Pancreas (tissue), 10 donors: ENCODE measurements at regions not wholly inside any gene's neighbourhood (a gene's known extent, or its start where the extent isn't known, plus 50 kb on each side); places are given as distances from the start of the nearest gene placed in this dataset.

Source experiments
- ATAC-seq, 4 donors: fragments of 200-7000 bp; cut with Tn5 transposase; one replicate each; pipeline versions ENCODE4 v1.8.0 to v1.9.1; 2020; ENCODE audit warnings: mild to moderate bottlenecking in 4 of 4, moderate library complexity in 4 of 4
- DNase-seq, 6 donors: peaks; one replicate each; pipeline ENCODE4 v3.0.0-alpha.2; 2020
- FAIRE-seq: peaks from 2 replicates; lab custom pipeline; 2012; peaks lifted over from hg19 to GRCh38; lab: Jason Lieb, UNC
- H3K27ac ChIP-seq, 4 donors: fragments of 200-600 bp; sonication (generic); 1 replicate in 3 of 4; 2 replicates in 1 of 4; pipeline versions ENCODE4 v1.5.0 to v1.8.0; 2020
- H3K27me3 ChIP-seq, 4 donors: fragments of 200-600 bp; one replicate each; pipeline ENCODE4 v1.8.0; 2021
- H3K36me3 ChIP-seq, 3 donors: fragments of 200-600 bp; sonication (generic) in 1 of 3; one replicate each; pipeline versions ENCODE4 v1.5.0 to v1.8.0; 2020 to 2021
- H3K4me1 ChIP-seq, 3 donors: fragments of 200-600 bp; one replicate each; pipeline ENCODE4 v1.8.0; 2021
- H3K4me3 ChIP-seq, 4 donors: fragments of 200-600 bp; sonication (generic) in 2 of 4; one replicate each; pipeline versions ENCODE4 v1.5.0 to v1.8.0; 2020 to 2021
- H3K9me3 ChIP-seq, 4 donors: fragments of 200-600 bp; one replicate each; pipeline ENCODE4 v1.8.0; 2021
- CTCF ChIP-seq, 4 donors: fragments of 200-600 bp; sonication (generic) in 3 of 4; IDR thresholded peaks; one replicate each; pipeline versions ENCODE4 v1.5.0 to v1.8.0; 2021; ENCODE audit warnings: antibody characterized with exemption in 4 of 4
- WGBS, 2 donors: extraction: QIAGEN DNeasy Blood & Tissue Kit; methylation state at CpG; one replicate each; pipeline ENCODE4 v1.1.7; 2013; 5-methylcytosine and 5-hydroxymethylcytosine counted together
- intact Hi-C, 3 donors: fragments of 100-400 bp; cut with DNase I; formaldehyde crosslinking; loops; one replicate each; pipeline versions ENCODE4 v1.11.1 to v1.14.2; 2022
- donor health status: healthy with polysubstance abuse.
- donor health status: DM: no; HTN: no; CAD: no; lungs with moderate emphysema.
- donor health status: DM: no; HTN: no; CAD: no.
- donor health status: control.
- donor health status: control.
- donor health status: Bipolar disorder and iron deficiency.
- donor health status: DM: yes; HTN: yes; CAD: no.
- donor health status: DM: no; HTN: no; CAD: no.
- donor health status: DM: no; HTN: no; CAD: no.
- donor health status: DM: yes; HTN: yes; CAD: no.

GRCh38 chr2:58460670-58461069, 219.5 kb upstream of the FANCL start:
- no peak for TF ChIP-seq CTCF (IDR thresholded peaks at IDR 0.05)
- FAIRE-seq (no peak), DNase-seq (no peak), ATAC-seq (no peak)
- no peaks in the 10 kb centered on the region for H3K36me3 ChIP-seq
- no peaks in the 10 kb centered on the region for H3K27me3 ChIP-seq
- WGBS, 2 donors = 92 to 94% methylated on average over 22 of the region's 22 CpGs
- no peak overlapping the region for H3K4me3 ChIP-seq
- intact Hi-C loops = no loop called here
- no peaks in the 10 kb centered on the region for H3K9me3 ChIP-seq
- no peaks in the 10 kb centered on the region for H3K4me1 ChIP-seq
- H3K27ac ChIP-seq = no peak overlapping the region

GRCh38 chr2:58449286-58450010, 208.3 kb upstream of the FANCL start:
- FAIRE-seq = no peak
- TF ChIP-seq CTCF (IDR thresholded peaks at IDR 0.05) = no peak
- no peak overlapping the region for H3K4me3 ChIP-seq
- H3K9me3 ChIP-seq = no peaks in the 10 kb centered on the region
- no peak for DNase-seq
- no peaks in the 10 kb centered on the region for H3K36me3 ChIP-seq
- no peaks in the 10 kb centered on the region for H3K27me3 ChIP-seq
- intact Hi-C loops = loop anchor here in 1 of 3 donors (10.0 kb wide), 1 partner anchor 685 kb away; no protein-coding TSS in a partner anchor
- ATAC-seq = no peak
- 73 to 86% methylated on average over 3 of the region's 3 CpGs for WGBS, 2 donors
- no peak overlapping the region for H3K27ac ChIP-seq
- H3K4me1 ChIP-seq = peaks cover 0 to 8% (median 0%) of the 10 kb centered on the region in 3 donors

DNA sequence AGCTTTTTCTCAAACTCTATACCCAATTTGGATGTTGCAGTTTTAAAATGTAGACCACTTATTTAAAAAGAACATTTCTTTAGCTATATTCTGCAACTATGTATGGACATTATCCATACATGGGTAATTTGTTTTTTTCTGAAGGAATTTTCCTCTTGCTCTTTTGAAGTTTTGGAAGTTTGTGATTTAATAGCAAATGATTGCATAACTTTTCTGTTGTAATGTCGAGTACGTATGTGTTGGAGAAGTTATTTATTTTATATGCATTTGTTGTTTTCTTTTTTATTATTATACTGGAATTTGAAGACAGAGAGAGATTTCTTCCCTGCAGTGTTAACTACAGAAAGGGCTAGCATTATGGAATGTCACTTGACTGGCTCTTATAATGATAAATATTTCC, 207.7 kb upstream of the FANCL start:
- intact Hi-C loops = loop anchor here in 1 of 3 donors (10.0 kb wide), 1 partner anchor 684 kb away; no protein-coding TSS in a partner anchor

GRCh38 chr2:58448065-58448507, 207.0 kb upstream of the FANCL start:
- no peak for FAIRE-seq
- H3K4me3 ChIP-seq = no peak overlapping the region
- ATAC-seq = peak; percentile 46 to 92 (median 84)
- no peaks in the 10 kb centered on the region for H3K27me3 ChIP-seq
- no peak overlapping the region for H3K27ac ChIP-seq
- TF ChIP-seq CTCF (IDR thresholded peaks at IDR 0.05) = peak in 1 of 4 donors; percentile 14
- intact Hi-C loops = loop anchor here in 1 of 3 donors (10.0 kb wide), 1 partner anchor 683 kb away; no protein-coding TSS in a partner anchor
- peak in 3 of 6 donors; percentile 39 to 56 (median 42) for DNase-seq
- WGBS, 2 donors = 33 to 42% methylated on average over 6 of the region's 6 CpGs
- H3K9me3 ChIP-seq = no peaks in the 10 kb centered on the region
- H3K36me3 ChIP-seq = no peaks in the 10 kb centered on the region
- H3K4me1 ChIP-seq = peaks cover 0 to 8% (median 0%) of the 10 kb centered on the region in 3 donors

More for the DNA sequence above, 207.7 kb upstream of the FANCL start:
- H3K9me3 ChIP-seq = no peaks in the 10 kb centered on the region
- no peak for TF ChIP-seq CTCF (IDR thresholded peaks at IDR 0.05)
- no peak overlapping the region for H3K27ac ChIP-seq
- ATAC-seq (no peak), FAIRE-seq (no peak), DNase-seq (no peak)
- H3K27me3 ChIP-seq = no peaks in the 10 kb centered on the region
- H3K4me3 ChIP-seq = no peak overlapping the region
- H3K36me3 ChIP-seq = no peaks in the 10 kb centered on the region
- 73 to 81% methylated on average over 2 of the region's 2 CpGs for whole genome bisulfite sequencing, 2 donors
- peaks cover 0 to 8% (median 0%) of the 10 kb centered on the region in 3 donors for H3K4me1 ChIP-seq

DNA sequence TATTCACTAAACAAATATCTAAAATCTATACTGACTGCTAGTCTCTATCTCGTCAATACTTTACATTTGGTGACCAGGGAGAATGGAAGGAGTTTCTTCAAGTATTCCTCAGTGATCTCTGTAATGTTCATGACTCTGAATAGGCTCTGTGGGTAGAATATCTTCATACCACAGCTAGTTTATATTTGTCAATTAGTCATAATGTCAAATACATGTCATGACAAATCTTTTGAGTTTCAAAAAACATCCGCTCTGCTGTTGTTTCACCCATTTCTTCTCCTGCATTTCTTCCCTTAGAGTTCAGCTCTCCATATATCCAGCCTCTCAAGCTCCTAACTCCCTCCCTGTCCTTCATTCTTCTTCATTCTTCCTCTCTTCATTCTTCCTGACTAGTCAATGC, 206.5 kb upstream of the FANCL start:
- no peak overlapping the region for H3K4me3 ChIP-seq
- no peak overlapping the region for H3K27ac ChIP-seq
- intact Hi-C loops = loop anchor here in 1 of 3 donors (10.0 kb wide), 1 partner anchor 683 kb away; no protein-coding TSS in a partner anchor
- H3K9me3 ChIP-seq = no peaks in the 10 kb centered on the region
- H3K4me1 ChIP-seq = peaks cover 0 to 8% (median 0%) of the 10 kb centered on the region in 3 donors
- DNase-seq (no peak), FAIRE-seq (no peak), ATAC-seq (no peak)
- 85 to 91% methylated on average over 2 of the region's 2 CpGs for WGBS, 2 donors
- H3K36me3 ChIP-seq = no peaks in the 10 kb centered on the region
- no peaks in the 10 kb centered on the region for H3K27me3 ChIP-seq
- no peak for TF ChIP-seq CTCF (IDR thresholded peaks at IDR 0.05)
